ENCODE measurements at regions not wholly inside any gene's neighbourhood (a gene's known extent, or its start where the extent isn't known, plus 50 kb on each side); places are given as distances from the start of the nearest gene placed in this dataset.

- no peaks in the 10 kb centered on the region for H3K79me2 ChIP-seq (ENCODE audit: control insufficient read depth, insufficient read depth, low read length)
- TF ChIP-seq CTCF (conservative IDR thresholded peaks at IDR 0.05 in 1 of 2, IDR thresholded peaks at IDR 0.05 in 1 of 2; ENCODE audit: low read depth in 1 of 2, low read length in 2 of 2), result no peak
- no peak overlapping the region for H3K4me2 ChIP-seq (ENCODE audit: extremely low read depth, insufficient read depth, low read length)
- no peak overlapping the region for H3K4me3 ChIP-seq (replicated peaks in 1 of 4; ENCODE audit: control extremely low read depth in 1 of 4, insufficient read depth in 1 of 4, low read depth in 3 of 4, low read length in 4 of 4)
- H3K27me3 ChIP-seq (ENCODE audit: control insufficient read depth, insufficient read depth, low read length), result no peaks in the 10 kb centered on the region
- H3K9me3 ChIP-seq (ENCODE audit: control insufficient read depth, insufficient read depth, low read depth, low read length), result no peaks in the 10 kb centered on the region
- no peaks in the 10 kb centered on the region for H3K4me1 ChIP-seq (ENCODE audit: control insufficient read depth, extremely low read depth, insufficient read depth, low read length)
- H2AFZ ChIP-seq (ENCODE audit: low read length), result no peak overlapping the region
- no peaks in the 10 kb centered on the region for H4K20me1 ChIP-seq (ENCODE audit: control insufficient read depth, extremely low read depth, insufficient read depth, low read length)
- H3K27ac ChIP-seq (ENCODE audit: insufficient read depth, low read length), result no peak overlapping the region
- DNase-seq (ENCODE audit: low read depth in 2 of 2), result no peak
- H3K9ac ChIP-seq (ENCODE audit: insufficient read depth, low read length), result no peak overlapping the region
- no peaks in the 10 kb centered on the region for H3K36me3 ChIP-seq (ENCODE audit: control insufficient read depth, insufficient read depth, low read length)
Measured at GRCh38 chr2:81542119-81542518, 1237.6 kb upstream of the LRRTM1 start.

- Histone ChIP-seq H3K4me3 (replicated peaks in 1 of 4; ENCODE audit: control extremely low read depth in 1 of 4, insufficient read depth in 1 of 4, low read depth in 3 of 4, low read length in 4 of 4) (no peak overlapping the region), H3K27ac (ENCODE audit: insufficient read depth, low read length) (no peak overlapping the region), H3K9me3 (ENCODE audit: control insufficient read depth, insufficient read depth, low read depth, low read length) (no peaks in the 10 kb centered on the region), H3K9ac (ENCODE audit: insufficient read depth, low read length) (no peak overlapping the region), H3K79me2 (ENCODE audit: control insufficient read depth, insufficient read depth, low read length) (no peaks in the 10 kb centered on the region), H3K27me3 (ENCODE audit: control insufficient read depth, insufficient read depth, low read length) (no peaks in the 10 kb centered on the region), H2AFZ (ENCODE audit: low read length) (no peak overlapping the region), H3K36me3 (ENCODE audit: control insufficient read depth, insufficient read depth, low read length) (no peaks in the 10 kb centered on the region), H4K20me1 (ENCODE audit: control insufficient read depth, extremely low read depth, insufficient read depth, low read length) (no peaks in the 10 kb centered on the region), H3K4me2 (ENCODE audit: extremely low read depth, insufficient read depth, low read length) (no peak overlapping the region), H3K4me1 (ENCODE audit: control insufficient read depth, extremely low read depth, insufficient read depth, low read length) (no peaks in the 10 kb centered on the region)
- TF ChIP-seq EZH2 (IDR thresholded peaks at IDR 0.05; ENCODE audit: low read length, missing control alignments), result no peak
- TF ChIP-seq CTCF (conservative IDR thresholded peaks at IDR 0.05 in 1 of 2, IDR thresholded peaks at IDR 0.05 in 1 of 2; ENCODE audit: low read depth in 1 of 2, low read length in 2 of 2), result no peak
- DNase-seq (ENCODE audit: low read depth in 2 of 2), result no peak
Measured at GRCh38 chr2:81529944-81530343, 1225.4 kb upstream of the LRRTM1 start.

- Histone ChIP-seq H3K27me3 (ENCODE audit: control insufficient read depth, insufficient read depth, low read length) (no peaks in the 10 kb centered on the region), H3K4me1 (ENCODE audit: control insufficient read depth, extremely low read depth, insufficient read depth, low read length) (no peaks in the 10 kb centered on the region), H3K79me2 (ENCODE audit: control insufficient read depth, insufficient read depth, low read length) (no peaks in the 10 kb centered on the region), H3K9me3 (ENCODE audit: control insufficient read depth, insufficient read depth, low read depth, low read length) (no peaks in the 10 kb centered on the region), H3K36me3 (ENCODE audit: control insufficient read depth, insufficient read depth, low read length) (no peaks in the 10 kb centered on the region), H2AFZ (ENCODE audit: low read length) (no peak overlapping the region), H3K27ac (ENCODE audit: insufficient read depth, low read length) (no peak overlapping the region), H3K4me3 (replicated peaks in 1 of 4; ENCODE audit: control extremely low read depth in 1 of 4, insufficient read depth in 1 of 4, low read depth in 3 of 4, low read length in 4 of 4) (no peak overlapping the region), H4K20me1 (ENCODE audit: control insufficient read depth, extremely low read depth, insufficient read depth, low read length) (no peaks in the 10 kb centered on the region), H3K9ac (ENCODE audit: insufficient read depth, low read length) (no peak overlapping the region), H3K4me2 (ENCODE audit: extremely low read depth, insufficient read depth, low read length) (no peak overlapping the region)
- DNase-seq (ENCODE audit: low read depth in 2 of 2), result no peak
- TF ChIP-seq EZH2 (IDR thresholded peaks at IDR 0.05; ENCODE audit: low read length, missing control alignments), result no peak
- TF ChIP-seq CTCF (conservative IDR thresholded peaks at IDR 0.05 in 1 of 2, IDR thresholded peaks at IDR 0.05 in 1 of 2; ENCODE audit: low read depth in 1 of 2, low read length in 2 of 2), result no peak
Measured at GRCh38 chr2:81528852-81529480, 1224.4 kb upstream of the LRRTM1 start.

Measured in fibroblast of lung (primary cell).